Ascending aorta (tissue), 2 donors: ENCODE measurements at regions not wholly inside any gene's neighbourhood (a gene's known extent, or its start where the extent isn't known, plus 50 kb on each side); places are given as distances from the start of the nearest gene placed in this dataset.
"Not testable (repeated sequence)": the region's sequence is repeated elsewhere in the genome, so short reads cannot be mapped to it uniquely, and the experiment has no call there.

Experiments
- DNase-seq, 2 donors: peaks; one replicate each; pipeline ENCODE4 v3.0.0-alpha.2; 2019; ENCODE audit warnings: low spot score in 2 of 2
- H3K27ac ChIP-seq, 2 donors: fragments of 200-600 bp; sonication (generic); one replicate each; pipeline ENCODE4 v1.5.1; 2016 to 2017; ENCODE audit warnings: mild to moderate bottlenecking in 1 of 2
- H3K27me3 ChIP-seq: fragments of 200-600 bp; sonication (generic); one replicate; pipeline ENCODE4 v1.5.1; 2017
- H3K36me3 ChIP-seq, 2 donors: fragments of 200-600 bp; sonication (generic); one replicate each; pipeline ENCODE4 v1.5.1; 2016
- H3K4me1 ChIP-seq, 2 donors: fragments of 200-600 bp; sonication (generic); one replicate each; pipeline ENCODE4 v1.5.1; 2016 to 2017; ENCODE audit warnings: mild to moderate bottlenecking in 1 of 2
- H3K4me3 ChIP-seq, 2 donors: fragments of 200-600 bp; sonication (generic); one replicate each; pipeline ENCODE4 v1.5.1; 2016 to 2017; ENCODE audit warnings: mild to moderate bottlenecking in 1 of 2
- H3K9me3 ChIP-seq, 2 donors: fragments of 200-600 bp; sonication (generic); one replicate each; pipeline ENCODE4 v1.5.1; 2016
- intact Hi-C: fragments of 100-400 bp; cut with DNase I; formaldehyde crosslinking; loops from one replicate; pipeline ENCODE4 v1.15.1; 2023
- TF ChIP-seq, protein P1 (sequence below), 3 experiments: fragments of 200-600 bp in 2 of 3; fragments of 450-650 bp in 1 of 3; sonication (generic) in 2 of 3; IDR thresholded peaks; one replicate each; pipeline ENCODE4 v1.5.1; 2016 to 2019; ENCODE audit warnings: antibody characterized with exemption in 3 of 3, mild to moderate bottlenecking in 1 of 3, moderate library complexity in 1 of 3

DNA sequence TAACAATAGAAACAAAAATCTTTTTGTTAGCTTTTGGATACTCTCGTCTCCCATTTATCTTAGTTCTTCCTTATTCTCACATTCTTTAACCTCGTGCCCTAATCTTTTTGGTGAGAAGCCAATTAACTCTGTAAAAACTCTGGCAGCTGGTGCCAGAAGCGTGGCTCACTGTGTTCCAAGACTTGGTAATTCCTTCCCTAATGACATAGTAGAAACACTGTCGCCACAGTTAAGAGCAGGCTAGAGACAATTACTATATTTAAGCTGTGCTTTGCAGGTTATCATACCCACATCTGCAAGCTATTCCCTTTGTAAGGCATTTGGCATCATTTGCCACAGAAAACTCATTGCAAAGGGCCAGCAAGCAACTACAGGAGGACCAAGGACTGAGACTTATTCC lies 160.9 kb upstream of the PIK3R1 start:
- H3K4me3 ChIP-seq: no peak overlapping the region
- TF ChIP-seq, protein P1, sequence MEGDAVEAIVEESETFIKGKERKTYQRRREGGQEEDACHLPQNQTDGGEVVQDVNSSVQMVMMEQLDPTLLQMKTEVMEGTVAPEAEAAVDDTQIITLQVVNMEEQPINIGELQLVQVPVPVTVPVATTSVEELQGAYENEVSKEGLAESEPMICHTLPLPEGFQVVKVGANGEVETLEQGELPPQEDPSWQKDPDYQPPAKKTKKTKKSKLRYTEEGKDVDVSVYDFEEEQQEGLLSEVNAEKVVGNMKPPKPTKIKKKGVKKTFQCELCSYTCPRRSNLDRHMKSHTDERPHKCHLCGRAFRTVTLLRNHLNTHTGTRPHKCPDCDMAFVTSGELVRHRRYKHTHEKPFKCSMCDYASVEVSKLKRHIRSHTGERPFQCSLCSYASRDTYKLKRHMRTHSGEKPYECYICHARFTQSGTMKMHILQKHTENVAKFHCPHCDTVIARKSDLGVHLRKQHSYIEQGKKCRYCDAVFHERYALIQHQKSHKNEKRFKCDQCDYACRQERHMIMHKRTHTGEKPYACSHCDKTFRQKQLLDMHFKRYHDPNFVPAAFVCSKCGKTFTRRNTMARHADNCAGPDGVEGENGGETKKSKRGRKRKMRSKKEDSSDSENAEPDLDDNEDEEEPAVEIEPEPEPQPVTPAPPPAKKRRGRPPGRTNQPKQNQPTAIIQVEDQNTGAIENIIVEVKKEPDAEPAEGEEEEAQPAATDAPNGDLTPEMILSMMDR (IDR thresholded peaks at IDR 0.05): no peak
- H3K4me1 ChIP-seq: peaks cover 0 to 7% of the 10 kb centered on the region in 2 donors
- no peaks in the 10 kb centered on the region for H3K9me3 ChIP-seq
- no peaks in the 10 kb centered on the region for H3K36me3 ChIP-seq
- no peak for DNase-seq
- intact Hi-C loops: no loop called here
- H3K27me3 ChIP-seq: no peaks in the 10 kb centered on the region
- H3K27ac ChIP-seq: no peak overlapping the region

DNA sequence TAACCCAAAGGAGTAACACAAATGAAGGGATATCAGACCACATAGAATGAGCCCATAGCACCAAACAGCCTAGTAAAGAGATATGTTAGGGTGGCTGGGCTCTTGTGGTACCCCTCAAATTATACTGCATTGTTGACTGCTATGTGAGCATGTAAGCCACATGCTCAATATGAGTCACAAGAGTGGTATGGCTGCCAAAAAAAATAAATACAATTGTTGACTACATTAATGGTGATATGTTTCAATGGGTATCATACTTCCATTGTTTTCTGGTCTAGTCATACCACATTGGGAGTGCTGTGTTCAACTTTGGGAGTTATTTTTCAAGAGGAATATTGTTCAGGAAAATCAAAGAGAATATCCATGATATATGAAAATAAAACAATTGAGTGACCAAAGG lies 162.4 kb upstream of the PIK3R1 start:
- H3K36me3 ChIP-seq: no peaks in the 10 kb centered on the region
- H3K27me3 ChIP-seq: no peaks in the 10 kb centered on the region
- no peaks in the 10 kb centered on the region for H3K9me3 ChIP-seq
- peaks cover 0 to 7% of the 10 kb centered on the region in 2 donors for H3K4me1 ChIP-seq
- intact Hi-C loops: no loop called here
- TF ChIP-seq, protein P1 (IDR thresholded peaks at IDR 0.05): no peak
- no peak overlapping the region for H3K4me3 ChIP-seq
- no peak overlapping the region for H3K27ac ChIP-seq
- no peak for DNase-seq

DNA sequence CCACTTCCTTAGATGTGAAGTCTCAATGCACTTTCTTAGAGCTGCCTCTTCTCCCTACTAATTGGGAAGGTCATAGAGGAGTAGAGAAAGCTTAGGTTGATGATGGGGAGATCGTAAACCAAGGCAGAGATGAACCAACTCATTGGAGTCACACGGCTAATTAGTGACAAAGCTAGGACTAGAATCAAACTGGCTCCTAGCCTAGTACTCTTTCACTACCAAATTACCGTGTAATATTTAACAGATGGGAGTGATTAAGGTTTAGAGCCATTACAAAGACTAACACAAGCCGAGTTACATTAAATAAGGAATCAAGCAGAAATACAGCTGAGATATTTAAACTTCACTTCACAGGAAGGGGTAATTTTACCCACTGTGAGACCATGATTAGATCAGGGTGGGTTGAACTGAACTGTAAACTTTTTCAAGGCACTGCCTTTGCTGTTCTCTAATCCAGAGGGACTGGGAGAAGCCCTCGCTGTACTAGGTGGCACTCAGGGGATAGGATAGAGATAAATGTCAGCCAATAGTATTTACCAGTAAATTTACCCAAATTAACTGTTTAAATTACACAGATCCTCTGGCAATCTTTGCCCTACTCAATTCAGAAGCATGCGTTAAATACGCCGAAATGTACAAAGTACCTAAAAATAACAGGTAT lies 166.4 kb upstream of the PIK3R1 start:
- Histone ChIP-seq H3K27me3 (no peaks in the 10 kb centered on the region), H3K27ac (no peak overlapping the region), H3K36me3 (no peaks in the 10 kb centered on the region), H3K4me3 (no peak overlapping the region), H3K4me1 (no peaks in the 10 kb centered on the region), H3K9me3 (no peaks in the 10 kb centered on the region)
- no peak for DNase-seq
- intact Hi-C loops: no loop called here
- TF ChIP-seq, protein P1 (IDR thresholded peaks at IDR 0.05): no peak

DNA sequence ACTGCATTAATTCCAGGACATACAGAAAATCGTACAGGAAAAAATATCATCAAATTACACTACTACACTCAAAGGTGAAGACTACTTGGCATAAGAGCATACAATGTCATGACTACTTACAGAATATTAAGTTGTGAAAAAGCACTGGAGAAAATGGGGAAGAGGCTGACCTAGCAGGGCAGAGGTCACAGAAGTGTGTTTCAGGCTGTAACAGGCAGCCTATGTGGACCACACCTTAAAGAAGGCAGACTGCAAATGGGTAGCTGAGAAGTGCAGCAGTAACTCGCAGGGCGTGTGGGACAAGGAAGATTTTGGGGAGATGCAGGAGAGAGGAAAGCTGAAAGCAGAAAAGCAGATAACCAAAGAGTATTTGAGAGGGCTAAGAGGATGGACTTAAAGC lies 167.0 kb upstream of the PIK3R1 start:
- Histone ChIP-seq H3K9me3 (no peaks in the 10 kb centered on the region), H3K36me3 (no peaks in the 10 kb centered on the region), H3K27ac (no peak overlapping the region), H3K27me3 (no peaks in the 10 kb centered on the region), H3K4me3 (no peak overlapping the region), H3K4me1 (no peaks in the 10 kb centered on the region)
- intact Hi-C loops: no loop called here
- DNase-seq: no peak
- TF ChIP-seq, protein P1 (IDR thresholded peaks at IDR 0.05): no peak

DNA sequence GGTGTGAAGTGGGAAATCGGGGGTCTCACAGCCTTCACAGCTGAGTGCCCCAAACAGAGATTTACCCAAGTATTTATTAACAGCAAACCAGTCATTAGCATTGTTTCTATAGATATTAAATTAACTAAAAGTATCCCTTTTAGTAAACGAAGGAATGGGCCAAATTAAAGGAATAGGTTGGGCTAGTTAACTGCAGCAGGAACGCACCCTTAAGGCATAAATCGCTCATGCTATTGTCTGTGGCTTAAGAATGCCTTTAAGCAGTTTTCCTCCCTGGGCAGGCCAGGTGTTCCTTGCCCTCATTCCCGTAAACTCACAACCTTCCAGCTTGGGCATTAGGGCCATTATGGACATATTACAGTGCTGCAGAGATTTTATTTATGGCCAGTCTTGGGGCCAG lies 167.5 kb upstream of the PIK3R1 start:
- H3K27me3 ChIP-seq, H3K9me3 ChIP-seq, H3K36me3 ChIP-seq, intact Hi-C loops, DNase-seq, H3K4me1 ChIP-seq, H3K27ac ChIP-seq, H3K4me3 ChIP-seq: not testable (repeated sequence)

DNA sequence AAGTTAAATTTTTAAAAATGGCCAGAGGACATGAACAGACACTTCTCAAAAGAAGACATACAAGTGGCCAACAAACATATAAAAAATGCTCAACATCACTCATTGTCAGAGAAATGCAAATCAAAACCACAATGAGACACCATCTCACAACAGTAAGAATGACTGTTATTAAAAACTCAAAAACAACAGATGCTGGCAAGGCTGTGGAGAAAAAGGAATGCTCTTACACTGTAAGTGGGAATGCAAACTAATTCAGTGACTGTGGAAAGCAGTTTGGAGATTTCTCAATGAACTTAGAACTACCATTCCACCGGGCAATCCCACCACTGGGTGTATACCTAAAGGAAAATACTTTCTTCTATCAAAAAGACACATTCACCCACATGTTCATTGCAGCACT lies 168.5 kb upstream of the PIK3R1 start:
- Histone ChIP-seq H3K4me3 (no peak overlapping the region), H3K27ac (no peak overlapping the region), H3K27me3 (no peaks in the 10 kb centered on the region), H3K4me1 (no peaks in the 10 kb centered on the region), H3K9me3 (no peaks in the 10 kb centered on the region), H3K36me3 (no peaks in the 10 kb centered on the region)
- DNase-seq: no peak
- intact Hi-C loops: no loop called here
- TF ChIP-seq, protein P1 (IDR thresholded peaks at IDR 0.05): no peak
